ENCODE measurements at regions not wholly inside any gene's neighbourhood (a gene's known extent, or its start where the extent isn't known, plus 50 kb on each side); places are given as distances from the start of the nearest gene placed in this dataset.

DNA sequence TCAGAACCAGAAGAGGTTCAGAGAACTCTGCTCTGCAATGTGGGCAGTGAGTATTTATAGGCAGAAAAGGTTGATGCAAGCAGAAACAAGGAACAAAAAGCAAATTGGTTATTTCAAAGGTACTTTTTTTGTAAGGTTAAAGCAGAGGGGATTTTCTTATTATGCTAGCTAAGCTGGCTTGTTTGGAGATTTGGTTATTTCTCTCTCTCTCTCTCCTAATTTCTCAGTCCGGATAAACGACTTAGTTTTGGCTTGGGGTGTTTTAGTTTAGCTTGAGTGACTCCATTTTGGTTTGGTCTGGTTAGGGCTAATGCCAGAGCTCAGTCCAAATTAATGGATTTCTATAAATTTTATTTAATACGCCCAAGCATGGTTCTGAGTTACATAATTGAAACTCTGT, 566.8 kb downstream of the SH2D4B start:
- 70 to 89% (median 78%) methylated on average over 3 of the region's 3 CpGs for WGBS, 5 donors
- intact Hi-C loops (cut with DNase I; ENCODE audit: low total_unique reads), result no loop called here
- Histone ChIP-seq H3K27ac (no peak overlapping the region), H3K9me3 (peaks cover 0 to 5% (median 0%) of the 10 kb centered on the region in 4 donors), H3K36me3 (no peaks in the 10 kb centered on the region), H3K27me3 (no peaks in the 10 kb centered on the region), H3K4me3 (no peak overlapping the region), H3K4me1 (no peaks in the 10 kb centered on the region)
- DNase-seq, result no peak
- no peak for TF ChIP-seq POLR2A (IDR thresholded peaks at IDR 0.05)
- TF ChIP-seq CTCF (IDR thresholded peaks at IDR 0.05), result no peak
- no peak for TF ChIP-seq EP300 (IDR thresholded peaks at IDR 0.05)
- no peak for TF ChIP-seq POLR2AphosphoS5 (IDR thresholded peaks at IDR 0.05)

DNA sequence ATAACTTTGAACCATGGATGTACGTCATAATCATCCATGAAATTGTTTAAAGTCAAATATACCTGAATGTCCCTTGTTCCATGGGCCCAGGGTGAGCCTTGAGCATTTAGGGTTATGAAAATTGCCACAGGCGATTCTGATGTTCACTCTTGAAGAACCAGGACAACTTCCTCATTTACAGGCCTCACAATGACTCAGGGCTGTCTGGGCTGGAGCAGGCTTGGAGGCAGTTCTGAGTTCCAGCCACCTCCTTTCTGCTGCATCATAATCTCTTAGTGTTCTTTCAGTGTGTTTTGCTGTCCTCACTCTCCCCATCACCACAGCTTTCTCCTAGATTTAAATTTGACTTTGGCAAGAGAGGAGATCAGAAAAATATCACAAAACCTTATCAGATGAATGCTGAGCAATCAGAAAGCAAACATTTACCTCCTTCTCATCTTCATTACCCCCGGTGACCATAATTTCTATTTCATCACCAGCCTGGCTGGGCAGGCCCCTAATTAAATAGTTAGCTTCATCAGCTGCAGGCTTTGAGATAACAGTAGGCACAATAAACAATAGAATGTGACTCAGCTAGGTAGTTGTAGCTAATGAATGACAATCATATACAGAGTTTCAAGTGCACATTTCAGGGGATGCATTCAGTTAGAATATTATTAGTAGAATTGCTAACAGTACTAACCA, 571.0 kb downstream of the SH2D4B start:
- no peak for TF ChIP-seq CTCF (IDR thresholded peaks at IDR 0.05)
- no peak for TF ChIP-seq POLR2AphosphoS5 (IDR thresholded peaks at IDR 0.05)
- no peak for TF ChIP-seq EP300 (IDR thresholded peaks at IDR 0.05)
- TF ChIP-seq POLR2A (IDR thresholded peaks at IDR 0.05), result no peak
- Histone ChIP-seq H3K36me3 (no peaks in the 10 kb centered on the region), H3K9me3 (no peaks in the 10 kb centered on the region), H3K4me1 (no peaks in the 10 kb centered on the region), H3K27ac (no peak overlapping the region), H3K27me3 (no peaks in the 10 kb centered on the region), H3K4me3 (no peak overlapping the region)
- WGBS, 5 donors, result 44 to 61% (median 52%) methylated on average over 3 of the region's 3 CpGs
- intact Hi-C loops (cut with DNase I; ENCODE audit: low total_unique reads), result no loop called here
- no peak for DNase-seq

- TF ChIP-seq POLR2AphosphoS5 (IDR thresholded peaks at IDR 0.05), result no peak
- TF ChIP-seq EP300 (IDR thresholded peaks at IDR 0.05), result no peak
- TF ChIP-seq POLR2A (IDR thresholded peaks at IDR 0.05), result no peak
- TF ChIP-seq CTCF (IDR thresholded peaks at IDR 0.05), result no peak
- WGBS, 5 donors, result 68 to 80% (median 74%) methylated on average over 6 of the region's 6 CpGs
- intact Hi-C loops (cut with DNase I; ENCODE audit: low total_unique reads), result no loop called here
Observed at GRCh38 chr10:81109200-81109752, 571.6 kb downstream of the SH2D4B start.

DNA sequence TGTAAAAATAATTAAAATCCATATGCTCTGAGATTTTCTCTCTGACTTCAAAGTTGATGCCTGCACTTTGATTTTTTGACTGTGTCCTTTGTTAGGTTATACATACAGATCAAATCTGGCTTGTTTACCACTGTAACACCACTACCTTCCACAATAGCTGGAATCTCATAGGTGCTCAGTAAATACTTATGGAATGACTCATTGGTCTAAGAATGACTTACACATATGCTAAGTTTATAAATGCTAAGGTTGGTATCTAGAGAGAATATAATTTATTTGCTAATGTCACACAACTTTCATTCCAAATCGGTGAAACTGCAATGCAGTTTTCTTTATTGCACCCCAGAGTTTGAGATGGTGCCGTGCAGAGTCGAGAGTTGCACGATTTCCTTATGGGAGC, 578.5 kb downstream of the SH2D4B start:
- TF ChIP-seq CTCF (IDR thresholded peaks at IDR 0.05) (no peak), EP300 (IDR thresholded peaks at IDR 0.05) (no peak), POLR2AphosphoS5 (IDR thresholded peaks at IDR 0.05) (no peak), POLR2A (IDR thresholded peaks at IDR 0.05) (no peak)
- 70 to 75% (median 72%) methylated on average over 4 of the region's 4 CpGs for WGBS, 5 donors
- Histone ChIP-seq H3K27me3 (no peaks in the 10 kb centered on the region), H3K4me3 (no peak overlapping the region), H3K27ac (no peak overlapping the region), H3K9me3 (no peaks in the 10 kb centered on the region), H3K4me1 (no peaks in the 10 kb centered on the region), H3K36me3 (no peaks in the 10 kb centered on the region)
- DNase-seq, result no peak
- intact Hi-C loops (cut with DNase I; ENCODE audit: low total_unique reads), result no loop called here

More at GRCh38 chr10:81109200-81109752, 571.6 kb downstream of the SH2D4B start:
- no peak for DNase-seq
- Histone ChIP-seq H3K9me3 (no peaks in the 10 kb centered on the region), H3K4me3 (no peak overlapping the region), H3K4me1 (no peaks in the 10 kb centered on the region), H3K27me3 (no peaks in the 10 kb centered on the region), H3K27ac (no peak overlapping the region), H3K36me3 (no peaks in the 10 kb centered on the region)

Measured in stomach (tissue), 8 donors.